ENCODE measurements at regions not wholly inside any gene's neighbourhood (a gene's known extent, or its start where the extent isn't known, plus 50 kb on each side); places are given as distances from the start of the nearest gene placed in this dataset.

DNA sequence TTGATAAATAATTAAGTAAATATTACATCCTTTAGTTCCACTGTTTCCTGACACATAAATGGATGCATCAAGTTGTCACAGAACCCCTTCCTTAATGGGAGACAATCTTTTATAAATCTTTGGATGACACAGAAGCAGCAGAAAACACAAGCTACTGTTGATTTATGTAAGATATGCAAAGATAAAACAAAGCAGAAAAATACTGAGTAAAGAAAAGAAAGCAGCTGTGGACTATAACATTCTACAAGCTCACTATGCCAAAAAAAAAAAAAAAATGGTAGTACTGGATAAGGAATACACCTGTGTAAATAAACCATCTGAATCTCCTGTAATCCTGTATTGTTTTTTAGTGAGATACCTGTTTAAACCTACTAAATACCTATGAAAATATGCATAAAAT, 92.0 kb upstream of the FAM180A start:
- no peak for DNase-seq
- Histone ChIP-seq H3K27me3 (no peaks in the 10 kb centered on the region), H3K36me3 (no peaks in the 10 kb centered on the region), H3K4me3 (no peak overlapping the region), H3K9me3 (no peaks in the 10 kb centered on the region)

DNA sequence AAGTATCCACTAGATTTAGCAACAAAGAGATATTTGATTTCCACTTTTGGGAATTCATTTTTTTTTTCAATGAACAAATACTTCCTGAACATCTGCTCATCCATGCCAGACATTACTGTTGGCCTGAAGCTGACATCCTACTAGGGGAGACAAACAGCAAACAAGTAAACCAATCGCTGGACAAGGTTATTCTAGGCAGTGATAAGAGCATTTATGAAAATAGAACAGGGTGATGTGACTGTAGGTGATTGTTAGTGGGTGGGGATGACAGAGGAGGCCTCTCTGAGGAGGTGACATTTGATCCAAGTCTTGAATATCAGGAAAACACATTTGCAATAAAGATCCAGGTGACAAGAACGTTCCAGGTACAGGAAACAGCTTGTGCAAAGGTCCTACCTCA, 89.1 kb upstream of the FAM180A start:
- H3K36me3 ChIP-seq = no peaks in the 10 kb centered on the region
- H3K4me3 ChIP-seq = no peak overlapping the region
- DNase-seq = no peak
- H3K27me3 ChIP-seq = no peaks in the 10 kb centered on the region
- H3K9me3 ChIP-seq = no peaks in the 10 kb centered on the region

DNA sequence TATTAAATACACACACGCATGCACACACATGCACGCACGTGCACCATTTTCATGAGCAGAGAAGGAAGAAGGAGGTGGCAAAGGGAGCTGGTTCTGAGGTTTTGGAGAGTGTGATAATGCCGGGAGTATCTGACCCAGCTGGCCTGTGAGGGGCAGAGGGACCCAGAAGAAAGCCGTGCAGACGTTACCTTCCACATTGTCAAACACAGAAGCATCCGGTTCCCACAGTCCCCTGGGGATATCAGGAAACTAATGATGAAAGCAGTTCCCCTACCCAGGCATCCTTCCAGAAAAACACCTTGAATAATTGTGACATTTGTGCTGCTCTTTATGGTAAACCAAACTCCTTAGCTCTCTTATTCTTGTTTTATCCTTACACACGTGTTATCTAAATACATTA, 85.7 kb upstream of the FAM180A start:
- no peaks in the 10 kb centered on the region for H3K9me3 ChIP-seq
- DNase-seq = no peak
- H3K27me3 ChIP-seq = no peaks in the 10 kb centered on the region
- no peaks in the 10 kb centered on the region for H3K36me3 ChIP-seq
- no peak overlapping the region for H3K4me3 ChIP-seq

DNA sequence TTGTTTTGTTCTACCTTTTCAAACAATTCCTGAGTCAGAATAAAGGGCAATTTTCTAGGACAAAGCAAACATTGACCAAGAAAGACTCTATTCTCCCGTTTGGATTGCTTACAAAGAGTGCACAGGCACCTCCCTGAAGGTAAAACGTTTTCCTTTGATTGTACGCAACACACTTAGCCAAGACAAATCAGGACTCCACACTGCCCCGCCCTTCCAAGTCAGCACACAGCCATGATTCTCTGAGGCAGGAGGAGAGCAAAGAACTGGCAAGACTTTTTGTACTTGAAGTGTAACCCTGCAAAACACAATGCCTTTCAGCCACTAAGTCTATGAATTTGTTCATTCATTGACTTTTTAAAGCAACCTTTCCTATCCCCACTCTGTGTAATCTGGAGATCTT, 85.0 kb upstream of the FAM180A start:
- Histone ChIP-seq H3K27me3 (no peaks in the 10 kb centered on the region), H3K9me3 (no peaks in the 10 kb centered on the region), H3K4me3 (no peak overlapping the region), H3K36me3 (no peaks in the 10 kb centered on the region)
- no peak for DNase-seq

DNA sequence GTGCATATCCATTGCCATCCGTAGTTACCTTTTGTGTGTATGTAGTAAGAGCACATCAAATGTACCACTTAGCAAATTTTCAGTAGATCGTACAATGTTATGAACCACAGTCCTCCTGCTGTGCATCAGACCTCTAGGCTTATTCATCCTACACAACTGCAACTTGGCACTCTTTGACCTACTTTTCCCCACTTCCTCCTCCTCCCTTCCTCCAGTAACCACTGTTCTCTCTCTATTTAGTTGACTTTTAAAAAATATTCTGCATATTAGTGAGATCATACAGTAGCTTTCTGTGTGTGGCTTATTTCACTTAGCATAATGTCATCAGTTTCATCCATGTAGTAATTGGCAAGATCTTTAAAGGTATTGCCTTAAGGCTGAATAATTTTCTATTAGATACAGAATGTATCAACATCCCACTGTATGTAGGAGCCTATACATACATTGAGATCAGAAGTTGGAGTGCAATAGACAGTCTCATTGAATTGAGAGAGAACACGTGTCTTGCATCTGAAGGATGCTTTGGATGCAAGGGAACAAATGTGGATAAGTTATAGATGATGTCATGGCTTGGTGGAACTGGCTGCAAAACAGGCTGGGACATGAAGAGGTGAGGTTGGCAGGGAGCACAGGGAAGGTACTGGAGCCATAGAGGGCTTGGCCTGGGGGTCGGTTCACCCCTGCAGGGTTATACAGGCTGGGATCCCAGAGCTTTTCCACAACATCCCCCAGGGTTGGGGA, 83.0 kb upstream of the FAM180A start:
- Histone ChIP-seq H3K27me3 (no peaks in the 10 kb centered on the region), H3K36me3 (no peaks in the 10 kb centered on the region), H3K4me3 (no peak overlapping the region), H3K9me3 (no peaks in the 10 kb centered on the region)
- no peak for DNase-seq

DNA sequence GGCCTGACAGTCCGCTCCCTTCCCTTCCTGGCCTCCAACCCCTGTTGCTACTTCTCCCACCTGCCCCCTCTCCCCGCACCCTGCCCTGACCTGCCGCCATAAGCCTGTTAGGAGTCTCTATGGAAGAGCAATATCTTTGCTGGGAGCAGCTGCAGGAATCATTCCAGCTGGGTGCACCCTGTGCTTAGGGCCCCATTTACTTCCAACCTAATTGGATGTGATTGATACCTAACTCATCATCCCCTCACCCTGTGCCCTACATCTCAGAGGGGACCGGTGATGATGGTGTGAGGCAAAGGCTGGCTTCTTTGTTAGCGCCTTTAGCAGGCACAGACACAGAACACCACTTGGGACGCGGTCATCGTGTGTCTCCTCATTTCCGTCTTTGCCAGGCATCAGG, 80.0 kb upstream of the FAM180A start:
- no peak for DNase-seq

DNA sequence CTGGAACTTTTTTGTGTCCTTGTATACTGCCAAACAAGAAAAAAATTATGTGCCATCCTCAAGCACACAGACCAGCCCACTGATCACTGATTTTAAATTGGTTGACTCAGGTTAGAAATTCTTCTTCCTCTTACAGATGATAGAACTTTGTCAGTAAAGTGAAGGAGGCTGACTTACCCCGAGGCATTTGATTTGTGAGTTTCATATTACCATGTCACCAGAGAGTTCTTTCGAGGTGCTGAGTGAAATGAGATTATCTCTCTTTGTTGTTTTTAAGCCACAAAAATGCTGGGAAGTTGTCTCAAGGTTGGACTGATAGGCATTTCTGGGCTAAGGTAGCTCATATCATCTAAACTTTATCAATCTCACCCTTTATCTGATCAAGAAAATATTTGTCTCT, 78.8 kb upstream of the FAM180A start:
- no peak for DNase-seq
- Histone ChIP-seq H3K4me3 (no peak overlapping the region), H3K27me3 (no peaks in the 10 kb centered on the region), H3K36me3 (no peaks in the 10 kb centered on the region), H3K9me3 (no peaks in the 10 kb centered on the region)

More for the DNA sequence above, 80.0 kb upstream of the FAM180A start:
- H3K27me3 ChIP-seq = no peaks in the 10 kb centered on the region
- H3K36me3 ChIP-seq = no peaks in the 10 kb centered on the region
- no peak overlapping the region for H3K4me3 ChIP-seq
- no peaks in the 10 kb centered on the region for H3K9me3 ChIP-seq

DNA sequence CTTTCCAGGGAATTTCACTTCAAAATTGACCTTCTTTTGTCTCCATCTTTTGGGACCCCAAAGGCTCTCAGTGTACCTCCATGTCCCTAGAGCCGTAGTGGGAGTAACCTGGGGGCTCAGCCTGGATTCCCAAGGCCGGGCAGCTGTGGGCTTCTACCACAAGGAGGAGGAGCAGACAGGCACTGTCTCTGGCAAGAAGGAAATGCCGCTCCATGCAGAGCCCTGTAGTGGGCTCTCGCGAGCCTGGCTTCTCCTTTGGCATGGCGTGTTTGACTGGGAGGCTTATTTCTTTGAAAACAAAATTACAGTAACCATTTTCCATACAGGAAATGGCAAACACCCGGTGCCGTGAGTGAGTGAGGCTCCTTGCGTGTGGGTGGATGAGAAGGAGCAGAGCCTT, 76.8 kb upstream of the FAM180A start:
- H3K4me3 ChIP-seq = no peak overlapping the region
- no peaks in the 10 kb centered on the region for H3K9me3 ChIP-seq
- no peak for DNase-seq
- no peaks in the 10 kb centered on the region for H3K36me3 ChIP-seq
- no peaks in the 10 kb centered on the region for H3K27me3 ChIP-seq

DNA sequence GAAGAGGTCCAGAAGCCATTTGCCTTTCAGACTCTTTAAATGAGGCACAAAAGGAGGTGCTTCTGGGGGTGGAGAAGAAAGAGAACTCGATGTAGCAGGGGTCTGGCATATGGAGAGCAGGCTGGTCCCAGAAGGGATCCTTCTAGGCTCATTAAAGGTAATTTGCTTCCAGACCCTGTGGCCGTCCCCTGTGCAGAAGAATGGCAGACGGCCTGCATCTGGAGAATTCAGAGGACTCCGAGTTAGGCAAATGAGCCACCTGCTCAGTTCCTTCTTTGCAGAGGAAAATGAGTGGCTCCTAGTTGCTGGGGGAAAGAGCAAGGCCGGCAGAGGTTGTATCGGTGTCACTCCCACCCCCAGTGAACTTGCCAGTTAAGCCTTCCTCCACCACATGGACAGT, 73.8 kb upstream of the FAM180A start:
- Histone ChIP-seq H3K36me3 (no peaks in the 10 kb centered on the region), H3K4me3 (no peak overlapping the region), H3K27me3 (no peaks in the 10 kb centered on the region), H3K9me3 (no peaks in the 10 kb centered on the region)
- no peak for DNase-seq

DNA sequence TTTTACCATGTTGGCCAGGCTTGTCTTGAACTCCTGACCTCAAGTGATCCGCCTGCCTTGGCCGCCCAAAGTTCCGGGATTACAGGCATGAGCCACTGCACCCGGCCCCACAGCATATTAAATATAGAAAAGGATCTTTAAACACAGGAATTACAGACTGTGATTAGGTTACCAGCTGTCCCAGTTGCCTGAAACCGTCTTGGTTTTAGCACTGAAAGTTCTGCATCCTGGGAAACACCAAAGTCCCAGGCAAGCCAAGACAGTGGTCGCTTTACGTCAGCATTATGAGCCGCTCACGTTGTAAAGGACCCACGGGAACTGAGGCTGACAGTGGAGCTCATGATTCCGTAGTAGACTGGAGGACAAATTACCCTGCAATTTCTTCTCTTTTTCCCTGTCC, 69.0 kb upstream of the FAM180A start:
- DNase-seq = no peak
- Histone ChIP-seq H3K4me3 (no peak overlapping the region), H3K27me3 (no peaks in the 10 kb centered on the region), H3K36me3 (no peaks in the 10 kb centered on the region), H3K9me3 (no peaks in the 10 kb centered on the region)

DNA sequence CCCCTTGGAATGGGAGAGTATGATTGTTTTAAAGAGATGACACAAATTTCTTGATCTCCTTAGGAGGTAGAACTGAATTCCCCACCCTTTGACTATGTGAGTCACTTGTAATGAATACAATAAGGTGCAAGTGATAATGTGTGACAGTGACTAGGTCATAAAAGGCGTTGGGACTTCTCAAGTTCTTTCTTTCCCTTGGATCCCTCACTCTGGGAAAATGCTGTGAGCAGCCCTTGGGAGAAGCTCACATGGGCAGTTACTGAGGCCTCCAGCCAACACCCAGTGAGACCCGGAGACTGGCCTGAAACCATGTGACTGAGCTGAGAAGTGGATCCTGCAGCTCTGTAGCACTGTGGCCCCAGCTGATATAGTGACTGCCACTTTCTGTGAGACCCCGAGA, 66.4 kb upstream of the FAM180A start:
- Histone ChIP-seq H3K9me3 (no peaks in the 10 kb centered on the region), H3K27me3 (no peaks in the 10 kb centered on the region), H3K4me3 (no peak overlapping the region), H3K36me3 (no peaks in the 10 kb centered on the region)
- DNase-seq = no peak

DNA sequence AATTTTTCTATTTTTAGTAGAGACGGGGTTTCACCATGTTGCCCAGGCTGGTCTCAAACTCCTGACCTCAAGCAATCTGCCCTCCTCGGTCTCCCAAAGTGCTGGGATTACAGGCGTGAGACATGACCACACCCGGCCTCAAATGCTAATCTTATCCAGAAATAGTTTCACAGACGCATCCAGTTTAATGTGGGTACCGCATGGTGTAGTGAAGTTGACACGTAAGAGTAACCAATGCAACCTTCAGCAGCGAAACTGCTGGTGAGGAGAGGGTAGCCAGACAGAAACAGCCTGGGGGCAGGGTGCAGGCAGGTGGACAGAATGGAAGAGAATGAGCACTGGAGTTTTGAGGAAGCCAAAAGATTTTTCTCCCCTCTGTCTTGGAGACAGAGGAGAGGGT, 63.5 kb upstream of the FAM180A start:
- H3K36me3 ChIP-seq = no peaks in the 10 kb centered on the region
- no peaks in the 10 kb centered on the region for H3K27me3 ChIP-seq
- H3K4me3 ChIP-seq = no peak overlapping the region
- DNase-seq = no peak
- H3K9me3 ChIP-seq = no peaks in the 10 kb centered on the region

DNA sequence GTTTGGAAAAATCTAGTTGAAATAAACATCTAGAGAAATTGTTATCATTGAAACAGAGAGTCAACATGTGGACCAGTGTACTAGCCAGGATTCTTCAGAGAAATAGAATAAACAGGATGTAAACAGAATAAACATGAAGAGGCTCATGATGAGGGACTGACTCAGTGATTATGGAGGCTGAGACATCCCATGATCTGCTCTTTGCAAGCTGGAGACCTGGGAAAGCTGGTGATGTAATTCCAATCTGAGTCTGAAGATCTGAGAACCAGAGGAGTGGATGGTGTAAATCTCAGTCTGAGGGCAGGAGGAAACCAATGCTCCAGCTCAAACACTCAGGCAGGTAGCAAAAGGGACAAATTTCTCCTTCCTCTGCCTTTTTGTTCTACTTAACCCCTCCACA, 62.9 kb upstream of the FAM180A start:
- Histone ChIP-seq H3K27me3 (no peaks in the 10 kb centered on the region), H3K9me3 (no peaks in the 10 kb centered on the region), H3K36me3 (no peaks in the 10 kb centered on the region), H3K4me3 (no peak overlapping the region)
- DNase-seq = peak; percentile 12

DNA sequence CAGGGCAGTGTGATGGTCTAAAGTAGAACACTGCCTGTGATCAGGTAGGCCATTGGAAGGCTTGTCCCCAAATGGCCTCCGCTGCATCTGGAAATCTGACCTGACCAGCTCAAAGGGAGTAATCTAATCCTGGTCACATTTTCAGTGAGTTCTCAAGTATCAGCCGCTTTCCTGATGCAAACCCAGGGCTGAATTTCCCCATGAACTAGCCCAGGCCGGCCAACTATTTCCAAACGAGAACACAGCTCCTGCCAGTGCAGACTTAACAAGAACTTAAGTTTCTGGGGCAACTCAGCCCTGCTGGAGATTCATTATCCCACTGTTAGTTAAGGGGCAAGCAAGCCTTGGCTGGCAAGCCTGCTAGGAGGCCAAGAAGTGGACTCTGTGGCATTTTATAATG, 59.6 kb upstream of the FAM180A start:
- Histone ChIP-seq H3K9me3 (no peaks in the 10 kb centered on the region), H3K36me3 (no peaks in the 10 kb centered on the region), H3K27me3 (no peaks in the 10 kb centered on the region), H3K4me3 (no peak overlapping the region)
- DNase-seq = no peak

DNA sequence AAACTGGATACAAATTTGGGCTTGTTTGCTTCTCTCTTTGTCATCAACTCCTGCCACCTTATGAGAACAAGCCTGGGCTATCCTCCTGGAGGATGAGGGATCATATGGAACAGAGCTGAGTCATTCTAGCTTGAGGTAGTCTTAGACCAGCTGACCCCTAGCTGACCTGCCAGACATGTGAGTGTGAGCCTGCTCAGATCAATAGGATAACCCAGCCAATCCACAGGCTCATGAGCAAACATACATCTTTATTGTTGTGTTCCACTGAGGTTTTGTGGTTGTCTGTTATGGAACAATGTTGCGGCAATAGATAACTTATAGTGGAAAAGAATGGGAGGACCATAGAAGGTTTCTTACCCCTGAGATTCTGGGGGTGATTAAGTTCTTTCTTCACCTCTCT, 54.5 kb upstream of the FAM180A start:
- Histone ChIP-seq H3K36me3 (no peaks in the 10 kb centered on the region), H3K9me3 (no peaks in the 10 kb centered on the region), H3K4me3 (no peak overlapping the region), H3K27me3 (no peaks in the 10 kb centered on the region)
- no peak for DNase-seq

DNA sequence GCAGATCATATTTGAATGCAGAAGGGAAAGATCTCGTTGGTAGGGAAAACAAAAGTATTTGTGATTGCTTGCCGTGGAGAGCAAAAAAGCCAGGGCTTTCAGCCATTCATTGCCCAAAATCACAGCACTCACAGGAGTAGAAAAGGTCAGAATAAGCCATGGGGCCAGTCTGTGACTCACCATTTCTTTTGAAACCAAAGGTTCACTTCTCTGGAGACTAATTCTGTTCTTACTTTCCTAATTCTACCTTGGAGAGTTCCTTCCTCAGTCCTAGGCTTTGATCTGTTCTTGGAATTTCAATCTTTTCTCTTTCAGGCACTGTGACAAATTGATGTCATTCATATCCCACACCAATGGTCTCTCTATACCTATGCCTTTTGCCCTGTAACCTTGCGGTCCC, 54.1 kb upstream of the FAM180A start:
- no peak for DNase-seq
- Histone ChIP-seq H3K9me3 (no peaks in the 10 kb centered on the region), H3K27me3 (no peaks in the 10 kb centered on the region), H3K36me3 (no peaks in the 10 kb centered on the region), H3K4me3 (no peak overlapping the region)

DNA sequence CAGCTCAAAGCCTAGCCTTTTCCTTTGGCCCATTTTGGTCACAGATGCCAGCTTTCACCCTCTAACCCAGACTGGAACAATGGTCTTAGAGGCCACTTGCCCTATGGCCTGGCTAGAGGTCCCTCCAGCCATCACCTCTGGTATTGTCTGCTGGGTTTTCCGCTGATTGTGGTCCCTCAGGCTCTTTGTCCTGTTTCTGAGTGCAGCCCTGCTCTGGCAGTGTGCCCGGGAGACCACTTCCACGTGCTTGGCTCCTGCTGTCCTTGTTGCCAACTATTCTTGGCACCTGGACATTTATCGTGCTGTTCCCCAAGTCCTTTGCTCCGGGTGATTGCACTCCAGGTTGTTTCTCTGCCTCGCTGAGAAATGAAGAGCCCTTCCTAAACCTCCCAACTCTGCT, 53.3 kb upstream of the FAM180A start:
- no peak for DNase-seq
- H3K4me3 ChIP-seq = no peak overlapping the region
- no peaks in the 10 kb centered on the region for H3K27me3 ChIP-seq

DNA sequence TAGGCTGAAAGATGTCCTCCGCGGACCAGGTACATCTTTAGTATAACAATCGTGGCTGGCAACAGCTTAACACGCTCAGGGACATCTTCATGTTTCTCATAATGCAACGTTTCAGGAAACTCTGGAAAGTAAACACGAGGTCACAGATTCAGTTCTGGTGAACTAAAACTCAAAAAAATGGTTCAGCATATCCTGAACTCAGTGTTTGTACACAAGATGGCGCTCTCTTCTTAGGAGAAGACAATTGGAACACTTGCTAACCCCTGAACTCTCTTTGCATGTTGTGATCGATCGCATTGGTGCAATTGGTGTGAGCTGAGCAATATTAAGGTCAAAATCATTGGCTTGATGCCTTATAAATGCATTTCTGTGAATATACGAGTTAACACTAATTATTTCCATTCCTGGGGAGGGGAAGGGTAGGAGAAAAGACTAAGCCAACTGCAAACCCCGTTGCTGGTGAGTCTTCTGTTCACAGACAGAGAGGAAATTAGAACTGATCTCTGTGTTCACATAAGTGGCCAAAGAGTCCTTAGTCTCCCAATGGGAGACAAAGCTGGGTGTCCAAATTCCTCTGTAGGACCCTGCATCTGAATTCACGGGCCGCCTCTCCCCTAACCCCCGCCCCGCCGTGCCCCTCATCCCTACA, 52.6 kb upstream of the FAM180A start:
- H3K9me3 ChIP-seq = no peaks in the 10 kb centered on the region
- no peaks in the 10 kb centered on the region for H3K36me3 ChIP-seq
- no peak overlapping the region for H3K4me3 ChIP-seq
- H3K27me3 ChIP-seq = no peaks in the 10 kb centered on the region
- DNase-seq = no peak

More for the DNA sequence above, 53.3 kb upstream of the FAM180A start:
- no peaks in the 10 kb centered on the region for H3K36me3 ChIP-seq
- H3K9me3 ChIP-seq = no peaks in the 10 kb centered on the region
